Neuron (in vitro differentiated cells): ENCODE measurements at regions not wholly inside any gene's neighbourhood (a gene's known extent, or its start where the extent isn't known, plus 50 kb on each side); places are given as distances from the start of the nearest gene placed in this dataset.

Source experiments
- H2AFZ ChIP-seq: one replicate; pipeline ENCODE4 v1.6.1; 2013; ENCODE audit warnings: low read depth, mild to moderate bottlenecking, inconsistent platforms, low read length, moderate library complexity
- H3K27me3 ChIP-seq: one replicate; pipeline ENCODE4 v1.6.1; 2013; ENCODE audit warnings: low read length; ENCODE audit not compliant: insufficient read depth
- H3K36me3 ChIP-seq: one replicate; pipeline ENCODE4 v1.6.1; 2013; ENCODE audit warnings: low read length; ENCODE audit not compliant: insufficient read depth
- H3K4me1 ChIP-seq: one replicate; pipeline ENCODE4 v1.6.1; 2013; ENCODE audit warnings: low read length; ENCODE audit not compliant: insufficient read depth
- H3K4me3 ChIP-seq: 2 replicates; pipeline ENCODE4 v1.5.1; 2013; ENCODE audit warnings: mild to moderate bottlenecking, low read length, moderate library complexity
- H3K9me3 ChIP-seq: one replicate; pipeline ENCODE4 v1.6.1; 2013; ENCODE audit warnings: low read length

GRCh38 chr9:75833778-75834177 lies 56.7 kb upstream of the PCSK5 start:
- H3K4me1 ChIP-seq: no peaks in the 10 kb centered on the region
- no peaks in the 10 kb centered on the region for H3K36me3 ChIP-seq
- no peak overlapping the region for H2AFZ ChIP-seq
- no peak overlapping the region for H3K4me3 ChIP-seq
- H3K27me3 ChIP-seq: no peaks in the 10 kb centered on the region
- no peaks in the 10 kb centered on the region for H3K9me3 ChIP-seq

- Histone ChIP-seq H2AFZ (no peak overlapping the region), H3K36me3 (no peaks in the 10 kb centered on the region), H3K9me3 (no peaks in the 10 kb centered on the region), H3K4me3 (no peak overlapping the region), H3K4me1 (no peaks in the 10 kb centered on the region), H3K27me3 (no peaks in the 10 kb centered on the region)
These were observed 55.6 kb upstream of the PCSK5 start for GRCh38 chr9:75834878-75835277.
